GM13976 (cell line): ENCODE measurements at regions not wholly inside any gene's neighbourhood (a gene's known extent, or its start where the extent isn't known, plus 50 kb on each side); places are given as distances from the start of the nearest gene placed in this dataset.

Source experiments
- DNase-seq: peaks from one replicate; pipeline ENCODE4 v3.0.0; 2012; ENCODE audit warnings: low spot score
- CTCF ChIP-seq: IDR thresholded peaks from 2 replicates; pipeline ENCODE4 v1.5.1; 2012; ENCODE audit warnings: borderline replicate concordance, mild to moderate bottlenecking; ENCODE audit not compliant: insufficient read depth; ENCODE audit errors: extremely low read depth, missing control alignments, control extremely low read depth
- in situ Hi-C: fragments of 300-500 bp; cut with MboI; formaldehyde crosslinking; loops from one replicate; pipeline ENCODE4 v1.12.0; 2022; ENCODE audit warnings: low sequenced_read_pairs, mixed read lengths, inconsistent platforms; ENCODE audit not compliant: unreplicated experiment

DNA sequence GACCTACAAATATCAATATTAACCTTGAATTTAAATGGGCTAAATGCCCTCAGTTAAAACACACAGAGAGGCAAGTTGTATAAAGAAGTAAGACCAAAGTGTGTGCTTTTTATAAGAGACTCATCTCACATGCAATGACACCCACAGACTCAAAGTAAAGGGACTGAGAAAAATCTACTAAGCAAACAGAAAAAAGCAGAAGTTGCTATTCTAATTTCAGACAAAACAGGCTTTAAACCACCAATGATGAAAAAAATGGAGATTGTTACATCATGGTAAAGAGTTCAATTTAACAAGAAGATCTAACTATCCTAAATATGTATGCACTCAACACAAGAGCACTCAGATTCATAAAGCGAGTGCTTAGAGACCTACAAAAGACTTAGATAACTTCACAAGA lies 741.9 kb upstream of the MARCKS start:
- in situ Hi-C loops: no loop called here
- TF ChIP-seq CTCF: no peak
- DNase-seq: no peak

- DNase-seq: no peak
- in situ Hi-C loops: no loop called here
- no peak for TF ChIP-seq CTCF
Measured at GRCh38 chr6:113120224-113120581, 736.9 kb upstream of the MARCKS start.

DNA sequence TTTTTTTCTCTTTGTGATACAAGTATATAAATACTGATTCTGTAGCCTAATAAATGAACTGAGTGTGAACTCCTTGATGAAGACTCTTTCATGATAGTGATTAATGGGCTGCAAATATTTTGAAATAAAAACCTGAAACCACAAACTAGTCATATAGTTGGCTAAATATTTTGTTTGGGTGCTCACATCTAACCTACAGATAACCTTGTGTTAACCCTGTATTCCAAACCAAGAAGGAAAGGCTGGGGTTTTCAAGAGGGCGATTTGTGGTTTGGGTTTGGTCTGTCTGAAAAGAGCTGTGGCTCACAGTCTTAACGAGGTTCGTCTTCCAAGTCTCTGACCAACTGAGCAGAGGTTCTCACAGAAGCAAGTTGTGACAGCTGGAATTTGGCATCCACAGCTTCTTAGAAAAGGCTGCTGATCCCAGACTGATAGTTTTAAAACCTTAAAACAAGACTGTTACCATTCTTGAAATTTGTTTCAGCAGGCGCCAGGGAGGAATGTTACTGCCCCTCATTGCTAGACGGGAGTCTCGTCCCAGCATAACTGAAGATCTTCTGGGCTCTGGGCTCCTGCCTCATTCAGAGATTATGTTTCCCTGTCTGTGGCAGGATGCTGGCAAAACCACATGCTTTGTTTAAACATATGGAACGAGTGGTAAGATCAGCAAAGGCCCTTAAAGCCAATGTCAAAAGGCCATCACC lies 736.4 kb upstream of the MARCKS start:
- DNase-seq: no peak
- no peak for TF ChIP-seq CTCF
- in situ Hi-C loops: no loop called here

DNA sequence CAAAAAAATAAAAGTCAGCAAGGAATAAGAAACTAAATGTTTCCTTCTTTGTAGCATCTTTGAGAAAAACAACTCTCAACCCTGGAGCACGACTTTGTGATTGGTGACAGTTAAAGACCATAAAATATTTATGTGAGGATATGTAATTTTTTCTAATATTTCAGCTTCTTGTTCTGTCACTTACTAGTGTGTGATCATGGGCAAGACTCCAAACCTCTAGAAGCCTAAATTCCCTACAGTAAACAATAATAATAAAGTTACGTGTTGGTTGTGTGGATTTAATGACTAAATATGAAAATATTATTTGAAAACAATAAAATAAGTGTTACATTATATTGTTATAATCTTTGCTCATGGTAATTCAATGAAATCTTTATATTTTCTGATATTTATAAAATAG lies 735.6 kb upstream of the MARCKS start:
- no peak for DNase-seq
- in situ Hi-C loops: no loop called here
- TF ChIP-seq CTCF: no peak

DNA sequence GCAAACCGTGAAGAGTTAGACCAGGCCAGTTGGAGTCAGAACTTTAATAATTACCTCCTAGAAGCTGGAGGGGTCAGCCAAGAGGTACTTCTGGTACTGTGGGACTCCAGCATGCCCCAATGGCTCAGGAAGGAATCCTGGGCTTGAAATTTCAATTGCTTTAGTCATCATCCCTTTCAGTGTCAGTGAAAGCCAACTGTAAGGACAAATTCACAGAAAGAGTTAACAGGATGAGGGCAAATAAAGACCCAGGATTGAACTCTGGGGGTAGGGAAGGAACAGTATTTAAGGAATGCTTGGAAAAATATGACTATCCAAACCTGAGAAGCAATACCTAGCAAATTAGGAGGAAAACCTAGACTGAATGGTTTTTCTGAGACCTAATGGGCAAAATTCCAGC lies 735.1 kb upstream of the MARCKS start:
- no peak for TF ChIP-seq CTCF
- DNase-seq: no peak
- in situ Hi-C loops: no loop called here

DNA sequence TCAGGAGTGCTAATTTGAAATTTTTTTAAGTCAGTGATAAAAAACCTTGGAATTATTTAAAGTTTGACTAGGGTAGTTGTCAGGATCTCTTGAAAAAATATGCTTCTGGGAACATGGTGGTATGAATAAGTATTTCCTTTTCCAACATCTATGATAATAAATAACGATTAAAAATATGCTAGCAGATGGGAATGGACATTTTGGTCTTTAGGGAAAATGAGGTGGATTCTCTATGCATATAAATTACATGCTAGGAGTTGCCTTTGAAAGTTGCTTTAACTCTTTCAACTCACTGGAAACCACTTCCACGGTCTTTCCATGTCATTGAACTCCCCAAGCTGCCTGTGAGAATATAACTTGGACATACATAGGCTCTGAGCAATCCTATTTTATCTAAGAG lies 731.5 kb upstream of the MARCKS start:
- TF ChIP-seq CTCF: no peak
- no peak for DNase-seq
- in situ Hi-C loops: no loop called here
